Common myeloid progenitor, CD34-positive (primary cell): ENCODE measurements at regions not wholly inside any gene's neighbourhood (a gene's known extent, or its start where the extent isn't known, plus 50 kb on each side); places are given as distances from the start of the nearest gene placed in this dataset.
A peak's percentile ranks its signal among the peaks of the same experiment; 100 is the strongest.

Experiments
- CTCF ChIA-PET: fragments of 350-600 bp; sonication (Branson Sonifier 250); formaldehyde crosslinking; loops from one replicate; lab custom pipeline; 2021; ENCODE audit warnings: antibody characterized with exemption; lab: Charles Lee
- POLR2A ChIA-PET: fragments of 350-600 bp; sonication (Branson Sonifier 250); formaldehyde crosslinking; loops from one replicate; lab custom pipeline; 2021; ENCODE audit warnings: antibody characterized with exemption; lab: Charles Lee
- DNase-seq, 3 donors: peaks; one replicate each; pipeline versions ENCODE4 v3.0.0 to v3.0.0-alpha.2; 2013
- H3K27ac ChIP-seq, 2 experiments: 1 replicate in 1 of 2; 2 replicates in 1 of 2; pipeline ENCODE4 v1.7.0; 2013; ENCODE audit warnings: inconsistent platforms in 2 of 2, low read length in 2 of 2, mild to moderate bottlenecking in 2 of 2, low read depth in 1 of 2, moderate library complexity in 1 of 2; ENCODE audit not compliant: severe bottlenecking in 2 of 2, insufficient read depth in 1 of 2, poor library complexity in 1 of 2
- H3K27me3 ChIP-seq, 5 experiments: replicated peaks in 2 of 5; 1 replicate in 3 of 5; 2 replicates in 2 of 5; pipeline versions ENCODE4 v1.6.1 to v1.7.0; 2013; ENCODE audit warnings: low read length in 4 of 5, mild to moderate bottlenecking in 2 of 5, moderate library complexity in 2 of 5, inconsistent platforms in 1 of 5; ENCODE audit not compliant: insufficient read depth in 5 of 5, control insufficient read depth in 4 of 5
- H3K36me3 ChIP-seq, 4 experiments: 1 replicate in 2 of 4; 2 replicates in 2 of 4; pipeline versions ENCODE4 v1.6.1 to v1.7.0; 2013; ENCODE audit warnings: low read length in 3 of 4, control low read depth in 1 of 4, mild to moderate bottlenecking in 1 of 4; ENCODE audit not compliant: control insufficient read depth in 4 of 4, insufficient read depth in 4 of 4
- H3K4me1 ChIP-seq, 4 experiments: 1 replicate in 3 of 4; 2 replicates in 1 of 4; pipeline versions ENCODE4 v1.6.1 to v1.7.1; 2013; ENCODE audit warnings: low read length in 3 of 4, mild to moderate bottlenecking in 3 of 4, control low read depth in 1 of 4, inconsistent platforms in 1 of 4, moderate library complexity in 1 of 4; ENCODE audit not compliant: control insufficient read depth in 4 of 4, insufficient read depth in 4 of 4; ENCODE audit errors: control extremely low read depth in 1 of 4
- H3K4me3 ChIP-seq, 7 experiments: 1 replicate in 4 of 7; 2 replicates in 3 of 7; pipeline versions ENCODE4 v1.5.1 to v1.7.0; 2013; ENCODE audit warnings: mild to moderate bottlenecking in 7 of 7, low read length in 6 of 7, moderate library complexity in 6 of 7, inconsistent platforms in 2 of 7, low read depth in 2 of 7, control low read depth in 1 of 7; ENCODE audit not compliant: insufficient read depth in 4 of 7, control insufficient read depth in 1 of 7; ENCODE audit errors: extremely low read depth in 1 of 7
- H3K9me3 ChIP-seq, 5 experiments: 1 replicate in 4 of 5; 2 replicates in 1 of 5; pipeline versions ENCODE4 v1.6.1 to v1.7.1; 2013; ENCODE audit warnings: low read length in 4 of 5, mild to moderate bottlenecking in 2 of 5, inconsistent platforms in 1 of 5, low read depth in 1 of 5, moderate library complexity in 1 of 5; ENCODE audit not compliant: control insufficient read depth in 4 of 5, insufficient read depth in 2 of 5; ENCODE audit errors: control extremely low read depth in 1 of 5
- WGBS: methylation state at CpG from one replicate; pipeline ENCODE4 v1.1.5; 2013; ENCODE audit not compliant: insufficient coverage; 5-methylcytosine and 5-hydroxymethylcytosine counted together

GRCh38 chr2:59295524-59296162, 1054.5 kb upstream of the FANCL start:
- H3K36me3 ChIP-seq, result no peaks in the 10 kb centered on the region
- DNase-seq, result no peak
- H3K27me3 ChIP-seq, result no peaks in the 10 kb centered on the region
- no peak overlapping the region for H3K4me3 ChIP-seq
- no peaks in the 10 kb centered on the region for H3K4me1 ChIP-seq
- no CpG with 5 or more reads among the region's 3 CpGs for WGBS
- no peaks in the 10 kb centered on the region for H3K9me3 ChIP-seq
- H3K27ac ChIP-seq, result no peak overlapping the region
- CTCF ChIA-PET, result no interaction called here
- POLR2A ChIA-PET, result no interaction called here

- Histone ChIP-seq H3K27ac (no peak overlapping the region), H3K36me3 (no peaks in the 10 kb centered on the region), H3K9me3 (no peaks in the 10 kb centered on the region), H3K4me1 (peaks cover 0 to 2% (median 0%) of the 10 kb centered on the region in 4 experiments), H3K27me3 (no peaks in the 10 kb centered on the region), H3K4me3 (no peak overlapping the region)
- ChIA-PET POLR2A (no interaction called here), CTCF (interaction anchor here (1.2 kb wide), 1 partner anchor 526 kb away, joined by 3 read pairs; no protein-coding TSS in a partner anchor)
- WGBS, result 100% methylated on average over 1 of the region's 2 CpGs
- no peak for DNase-seq
Measured at GRCh38 chr2:59288771-59289170, 1047.6 kb upstream of the FANCL start.

GRCh38 chr2:59282374-59283057, 1041.4 kb upstream of the FANCL start:
- Histone ChIP-seq H3K27me3 (no peaks in the 10 kb centered on the region), H3K9me3 (no peaks in the 10 kb centered on the region), H3K36me3 (no peaks in the 10 kb centered on the region), H3K4me3 (no peak overlapping the region), H3K27ac (no peak overlapping the region), H3K4me1 (peaks cover 0 to 2% (median 0%) of the 10 kb centered on the region in 4 experiments)
- no peak for DNase-seq
- 91% methylated on average over 6 of the region's 6 CpGs for WGBS
- POLR2A ChIA-PET, result no interaction called here
- CTCF ChIA-PET, result no interaction called here

GRCh38 chr2:59277671-59278070, 1036.5 kb upstream of the FANCL start:
- H3K27ac ChIP-seq, result no peak overlapping the region
- no peak overlapping the region for H3K4me3 ChIP-seq
- no peaks in the 10 kb centered on the region for H3K27me3 ChIP-seq
- DNase-seq, result peak in 2 of 3 donors; percentile 13 to 14
- CTCF ChIA-PET, result no interaction called here
- WGBS, result 91% methylated on average over 2 of the region's 5 CpGs
- no peaks in the 10 kb centered on the region for H3K4me1 ChIP-seq
- H3K36me3 ChIP-seq, result no peaks in the 10 kb centered on the region
- H3K9me3 ChIP-seq, result peaks cover 0 to 3% (median 0%) of the 10 kb centered on the region in 5 experiments
- POLR2A ChIA-PET, result no interaction called here

- DNase-seq, result no peak
- H3K4me1 ChIP-seq, result no peaks in the 10 kb centered on the region
- POLR2A ChIA-PET, result no interaction called here
- CTCF ChIA-PET, result no interaction called here
- no peak overlapping the region for H3K4me3 ChIP-seq
- H3K27me3 ChIP-seq, result no peaks in the 10 kb centered on the region
- peaks cover 0 to 3% (median 0%) of the 10 kb centered on the region in 5 experiments for H3K9me3 ChIP-seq
- no peak overlapping the region for H3K27ac ChIP-seq
- H3K36me3 ChIP-seq, result no peaks in the 10 kb centered on the region
- WGBS, result no CpG with 5 or more reads among the region's 3 CpGs
Measured at GRCh38 chr2:59276917-59277316, 1035.8 kb upstream of the FANCL start.

- H3K4me3 ChIP-seq, result no peak overlapping the region
- H3K4me1 ChIP-seq, result no peaks in the 10 kb centered on the region
- H3K36me3 ChIP-seq, result no peaks in the 10 kb centered on the region
- no CpG with 5 or more reads among the region's 2 CpGs for WGBS
- ChIA-PET CTCF (no interaction called here), POLR2A (no interaction called here)
- H3K9me3 ChIP-seq, result peaks cover 0 to 3% (median 0%) of the 10 kb centered on the region in 5 experiments
- peak in 1 of 3 donors; percentile 7 for DNase-seq
- H3K27me3 ChIP-seq, result no peaks in the 10 kb centered on the region
- no peak overlapping the region for H3K27ac ChIP-seq
Measured at GRCh38 chr2:59276033-59276432, 1034.9 kb upstream of the FANCL start.

GRCh38 chr2:59266453-59266852, 1025.3 kb upstream of the FANCL start:
- no peaks in the 10 kb centered on the region for H3K36me3 ChIP-seq
- H3K4me1 ChIP-seq, result no peaks in the 10 kb centered on the region
- POLR2A ChIA-PET, result no interaction called here
- no peaks in the 10 kb centered on the region for H3K27me3 ChIP-seq
- no peaks in the 10 kb centered on the region for H3K9me3 ChIP-seq
- no CpG with 5 or more reads among the region's 2 CpGs for WGBS
- H3K27ac ChIP-seq, result no peak overlapping the region
- no peak overlapping the region for H3K4me3 ChIP-seq
- DNase-seq, result no peak
- CTCF ChIA-PET, result no interaction called here
